NCI-H345 treated with DMSO at 0.1 percent for 48 hours (cell line): ENCODE measurements at regions not wholly inside any gene's neighbourhood (a gene's known extent, or its start where the extent isn't known, plus 50 kb on each side); places are given as distances from the start of the nearest gene placed in this dataset.

Experiments
- DNase-seq: peaks from one replicate; lab custom pipeline; 2025; ENCODE audit not compliant: unreplicated experiment; lab: John Stamatoyannopoulos, UW

DNA sequence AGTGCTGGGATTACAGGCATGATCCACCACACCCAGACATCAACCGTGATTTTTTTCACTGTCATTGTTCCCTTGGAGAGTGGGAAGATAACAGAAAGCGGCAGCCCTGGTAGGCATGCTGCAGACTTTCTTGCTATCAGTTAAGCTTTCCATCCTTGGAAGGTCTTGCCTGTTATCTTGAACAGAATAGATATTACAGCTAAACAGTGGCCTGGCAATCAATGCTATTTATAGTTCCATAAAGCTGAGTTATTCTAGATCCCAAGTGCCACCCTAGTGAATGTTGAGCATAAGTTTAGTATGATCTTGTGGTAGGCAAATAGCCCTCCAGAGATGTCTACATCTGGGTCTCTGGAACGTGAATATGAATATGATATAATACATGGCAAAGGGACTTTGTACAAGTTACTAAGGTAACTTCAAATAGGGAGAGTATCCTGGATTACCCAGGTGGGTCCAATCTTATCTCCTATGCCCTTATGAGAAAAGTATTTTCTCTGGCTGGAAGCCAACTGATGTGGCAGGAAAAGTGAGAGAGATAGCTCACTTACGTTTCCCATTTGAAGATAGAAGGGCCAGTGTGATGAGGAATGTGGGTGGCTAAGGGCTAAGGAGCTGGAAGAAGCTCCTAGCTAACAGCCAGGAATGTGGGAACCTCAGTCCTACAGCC is 609.1 kb upstream of the IGFBP3 start:
- no peak for DNase-seq

DNA sequence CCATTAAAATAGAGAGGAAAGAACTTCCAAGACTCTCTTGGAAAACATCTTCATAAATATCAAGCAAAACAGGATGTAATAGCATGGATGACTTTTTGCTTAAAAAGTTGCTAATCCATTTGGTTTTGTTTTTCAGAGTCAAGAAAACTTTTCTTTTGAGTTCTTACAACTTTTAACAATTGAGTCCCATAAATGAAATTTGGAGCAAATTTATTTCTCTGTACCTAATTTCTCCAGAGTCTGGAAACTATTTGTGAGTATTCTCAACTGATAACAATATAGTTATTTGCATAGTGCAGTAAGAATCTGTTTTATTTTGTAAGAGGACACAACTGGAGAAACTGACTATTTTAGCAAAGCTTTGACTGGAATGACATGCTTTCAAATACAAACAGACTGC is 606.3 kb upstream of the IGFBP3 start:
- DNase-seq, result no peak

DNA sequence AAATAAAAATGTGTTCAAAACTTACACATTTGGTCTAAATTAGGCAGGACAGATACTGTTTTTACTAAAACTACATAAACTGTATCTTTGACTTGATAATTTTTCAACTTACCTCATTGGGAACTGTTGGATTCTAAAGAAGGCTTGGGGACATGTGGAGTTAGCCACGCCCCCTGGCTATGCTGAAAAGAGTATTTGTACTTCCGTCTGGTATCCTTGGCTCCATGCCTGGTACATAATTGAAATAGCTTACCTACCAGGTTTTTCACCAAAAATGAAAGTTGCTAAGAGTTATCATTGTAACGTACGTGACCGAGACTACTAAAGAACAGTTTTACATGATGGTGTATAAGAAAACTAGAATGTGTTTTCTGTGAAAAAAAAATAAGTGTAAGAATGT is 604.8 kb upstream of the IGFBP3 start:
- no peak for DNase-seq

DNA sequence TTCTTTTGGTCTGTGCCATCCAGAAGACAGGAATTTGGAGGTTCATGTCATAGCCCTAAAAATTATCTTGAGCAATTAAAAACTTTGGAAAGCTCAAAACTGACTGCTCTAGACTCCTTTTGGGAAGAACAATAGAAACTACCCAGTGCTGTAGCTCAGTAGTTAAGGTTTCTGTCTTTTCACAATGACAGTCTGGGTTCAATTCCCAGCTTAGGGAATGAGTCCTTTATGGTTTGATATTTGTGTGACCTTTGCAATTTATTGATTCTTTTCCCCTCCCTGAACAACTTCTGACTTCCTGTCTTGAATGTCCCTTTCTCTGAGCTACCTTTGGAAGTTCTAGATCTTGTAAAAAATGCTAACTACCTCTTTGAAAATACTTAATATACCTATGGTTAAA is 603.3 kb upstream of the IGFBP3 start:
- no peak for DNase-seq

GRCh38 chr7:46522354-46522906 is 601.4 kb upstream of the IGFBP3 start:
- DNase-seq, result no peak

- no peak for DNase-seq
Observed at GRCh38 chr7:46518713-46519112, 597.6 kb upstream of the IGFBP3 start.

- no peak for DNase-seq
Observed at GRCh38 chr7:46515844-46516590, 594.9 kb upstream of the IGFBP3 start.

- DNase-seq, result no peak
Observed at GRCh38 chr7:46513447-46513848, 592.4 kb upstream of the IGFBP3 start.

- DNase-seq, result no peak
Observed at GRCh38 chr7:46512891-46513413, 591.9 kb upstream of the IGFBP3 start.

DNA sequence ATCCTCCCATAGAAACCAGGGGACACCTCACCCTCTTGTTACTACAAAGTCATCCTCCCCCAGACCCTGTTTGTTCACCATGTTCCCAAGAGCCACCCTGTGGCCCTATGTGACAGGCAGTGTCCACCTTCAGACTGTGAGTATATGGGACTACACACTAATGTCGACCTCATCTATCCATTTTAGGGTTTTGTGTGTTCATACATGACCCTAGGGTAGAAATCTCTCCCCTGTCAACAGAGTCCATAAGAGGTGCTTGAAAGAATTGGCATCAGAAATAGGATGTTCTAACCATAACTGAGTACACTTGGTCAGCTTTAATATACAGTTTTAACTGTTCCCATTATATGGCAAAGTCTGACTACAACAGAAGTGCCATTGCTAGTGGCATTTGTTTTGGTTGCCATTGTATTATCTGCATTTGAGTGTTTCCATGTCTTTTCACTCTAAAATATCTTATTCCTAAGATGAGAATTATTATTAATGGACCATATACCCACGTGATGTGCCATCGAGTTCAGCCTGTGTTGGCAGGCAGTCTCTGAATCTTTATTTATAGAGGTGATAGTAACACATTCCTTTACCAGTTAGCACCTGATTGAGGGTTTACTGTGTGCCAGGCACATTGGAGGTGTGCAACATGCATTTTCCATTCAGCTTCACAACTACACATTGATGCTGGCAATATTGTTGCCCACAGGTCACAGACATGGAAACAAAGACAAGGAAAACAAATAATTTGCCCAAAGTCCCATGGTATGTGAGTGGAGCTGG is 590.6 kb upstream of the IGFBP3 start:
- DNase-seq, result no peak

- no peak for DNase-seq
Observed at GRCh38 chr7:46508583-46508982, 587.5 kb upstream of the IGFBP3 start.

DNA sequence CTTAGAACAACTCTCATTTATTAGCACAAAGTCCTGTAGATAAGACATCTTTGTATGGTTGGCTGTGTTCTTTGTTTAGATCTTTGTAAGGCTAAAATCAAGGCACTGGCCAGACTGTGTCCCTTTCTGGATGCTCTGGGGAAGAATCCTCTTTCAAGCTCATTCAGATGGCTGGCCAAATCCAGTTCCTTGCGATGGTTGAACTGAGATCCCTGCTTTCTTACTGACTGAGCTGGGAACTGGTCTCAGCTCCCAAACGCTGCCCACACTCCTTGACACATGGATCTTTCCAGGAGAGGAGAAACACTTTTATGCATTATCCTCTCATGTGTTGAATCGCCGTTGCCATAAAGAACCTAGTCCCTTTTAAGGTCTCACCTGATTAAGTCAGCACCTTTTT is 586.5 kb upstream of the IGFBP3 start:
- no peak for DNase-seq

GRCh38 chr7:46494441-46494840 is 573.4 kb upstream of the IGFBP3 start:
- DNase-seq, result no peak

- no peak for DNase-seq
Observed at GRCh38 chr7:46494028-46494427, 573.0 kb upstream of the IGFBP3 start.

- DNase-seq, result no peak
Observed at GRCh38 chr7:46493196-46493595, 572.1 kb upstream of the IGFBP3 start.

GRCh38 chr7:46492466-46492865 is 571.4 kb upstream of the IGFBP3 start:
- no peak for DNase-seq

DNA sequence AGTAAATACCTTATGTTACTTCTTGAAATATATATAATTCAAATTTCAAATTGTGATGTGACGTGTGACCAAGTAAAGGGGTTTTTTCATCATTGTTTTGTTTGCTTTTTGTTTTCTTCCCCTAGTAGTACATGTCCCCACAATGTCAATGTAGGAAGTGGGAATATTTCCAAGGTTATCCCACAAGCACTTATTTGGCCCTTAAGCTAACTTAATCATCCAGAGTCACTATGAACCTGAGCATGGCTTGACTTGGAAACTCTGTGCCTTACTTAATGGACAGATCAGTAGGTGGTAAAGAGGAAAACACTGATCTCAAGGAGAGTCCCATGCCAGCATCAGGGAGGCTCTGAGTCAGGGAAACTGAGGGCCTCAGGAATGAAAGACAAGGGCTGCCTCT is 569.3 kb upstream of the IGFBP3 start:
- no peak for DNase-seq

GRCh38 chr7:46489106-46489505 is 568.0 kb upstream of the IGFBP3 start:
- DNase-seq, result no peak

GRCh38 chr7:46488607-46489006 is 567.5 kb upstream of the IGFBP3 start:
- DNase-seq, result no peak

GRCh38 chr7:46486256-46487206 is 565.5 kb upstream of the IGFBP3 start:
- no peak for DNase-seq
